Choroid plexus epithelial cell (primary cell): ENCODE measurements at regions not wholly inside any gene's neighbourhood (a gene's known extent, or its start where the extent isn't known, plus 50 kb on each side); places are given as distances from the start of the nearest gene placed in this dataset.

Source experiments
- DNase-seq: peaks from one replicate; pipeline ENCODE4 v3.0.0-alpha.2; 2010; ENCODE audit warnings: low read depth
- H3K4me3 ChIP-seq: 2 replicates; pipeline ENCODE4 v1.5.1; 2011; ENCODE audit warnings: low read depth, mild to moderate bottlenecking, control low read depth, low read length, moderate library complexity
- TF ChIP-seq, protein P1 (sequence below): conservative IDR thresholded peaks from 2 replicates; pipeline ENCODE4 v1.5.1; 2011; ENCODE audit warnings: low read depth, mild to moderate bottlenecking, control low read depth, inconsistent platforms, low read length, moderate library complexity

GRCh38 chr5:92102313-92102712 lies 719.2 kb upstream of the ARRDC3 start:
- H3K4me3 ChIP-seq, result no peak overlapping the region
- DNase-seq, result no peak
- TF ChIP-seq, protein P1, sequence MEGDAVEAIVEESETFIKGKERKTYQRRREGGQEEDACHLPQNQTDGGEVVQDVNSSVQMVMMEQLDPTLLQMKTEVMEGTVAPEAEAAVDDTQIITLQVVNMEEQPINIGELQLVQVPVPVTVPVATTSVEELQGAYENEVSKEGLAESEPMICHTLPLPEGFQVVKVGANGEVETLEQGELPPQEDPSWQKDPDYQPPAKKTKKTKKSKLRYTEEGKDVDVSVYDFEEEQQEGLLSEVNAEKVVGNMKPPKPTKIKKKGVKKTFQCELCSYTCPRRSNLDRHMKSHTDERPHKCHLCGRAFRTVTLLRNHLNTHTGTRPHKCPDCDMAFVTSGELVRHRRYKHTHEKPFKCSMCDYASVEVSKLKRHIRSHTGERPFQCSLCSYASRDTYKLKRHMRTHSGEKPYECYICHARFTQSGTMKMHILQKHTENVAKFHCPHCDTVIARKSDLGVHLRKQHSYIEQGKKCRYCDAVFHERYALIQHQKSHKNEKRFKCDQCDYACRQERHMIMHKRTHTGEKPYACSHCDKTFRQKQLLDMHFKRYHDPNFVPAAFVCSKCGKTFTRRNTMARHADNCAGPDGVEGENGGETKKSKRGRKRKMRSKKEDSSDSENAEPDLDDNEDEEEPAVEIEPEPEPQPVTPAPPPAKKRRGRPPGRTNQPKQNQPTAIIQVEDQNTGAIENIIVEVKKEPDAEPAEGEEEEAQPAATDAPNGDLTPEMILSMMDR, result no peak

- TF ChIP-seq, protein P1, result no peak
- no peak overlapping the region for H3K4me3 ChIP-seq
- no peak for DNase-seq
Measured at GRCh38 chr5:92092239-92092638, 709.1 kb upstream of the ARRDC3 start.

GRCh38 chr5:92086059-92086811 lies 703.1 kb upstream of the ARRDC3 start:
- no peak for DNase-seq
- H3K4me3 ChIP-seq, result no peak overlapping the region
- TF ChIP-seq, protein P1, result no peak

DNA sequence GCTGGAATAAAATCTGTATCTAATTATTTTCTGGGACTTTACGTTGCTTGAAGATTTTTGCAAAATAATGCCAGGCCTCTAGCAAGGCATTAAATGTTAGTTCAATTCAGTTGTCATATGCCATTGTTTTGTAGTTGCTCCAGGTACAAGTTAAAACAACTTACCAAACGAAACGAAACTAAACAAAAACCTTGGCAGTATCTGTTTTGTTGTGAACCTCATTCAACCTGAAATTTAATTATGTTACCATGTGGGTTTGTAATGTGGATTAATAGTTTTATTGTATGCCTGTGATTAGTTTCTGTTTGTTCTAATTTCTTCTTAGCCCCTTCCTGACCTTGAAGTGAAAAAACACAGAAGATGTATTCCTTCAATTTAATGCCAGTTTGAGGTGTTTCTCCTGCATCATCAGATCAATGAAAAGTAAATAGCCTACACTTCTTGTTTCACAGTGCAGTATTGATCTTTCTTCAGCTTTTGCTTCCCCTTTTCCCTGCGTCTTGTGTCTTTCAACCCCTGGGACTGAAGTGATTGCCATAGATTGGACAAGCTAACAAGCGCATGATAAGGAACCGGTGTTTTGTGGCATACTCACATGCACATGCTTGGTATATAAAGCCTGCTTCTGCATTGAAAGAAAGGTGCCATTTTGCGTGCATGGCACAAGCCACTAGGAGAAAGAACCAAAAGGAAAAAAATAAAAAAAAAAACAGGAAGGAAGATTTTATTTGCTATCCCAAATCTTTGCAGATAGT lies 699.0 kb upstream of the ARRDC3 start:
- DNase-seq, result no peak
- no peak overlapping the region for H3K4me3 ChIP-seq
- TF ChIP-seq, protein P1, result no peak

DNA sequence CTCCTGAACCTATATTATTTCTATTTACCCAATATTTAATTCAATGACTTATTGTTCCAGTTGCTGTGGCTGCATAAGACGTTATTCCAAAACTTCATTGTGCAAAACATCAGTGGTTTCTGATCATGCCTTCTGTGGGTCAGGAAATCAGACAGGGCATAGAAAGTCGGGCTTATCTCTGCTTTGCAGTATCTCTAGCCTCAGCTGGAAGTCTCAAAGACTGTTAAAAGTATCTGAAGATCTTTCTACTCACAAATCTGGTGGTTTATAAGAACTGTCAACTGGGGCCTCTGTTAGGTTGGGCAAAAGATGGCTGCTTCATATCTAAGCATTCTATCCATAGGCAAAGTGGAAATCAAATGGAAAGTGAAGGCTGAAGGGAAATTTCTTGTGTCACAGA lies 687.7 kb upstream of the ARRDC3 start:
- H3K4me3 ChIP-seq, result no peak overlapping the region
- TF ChIP-seq, protein P1, result no peak
- no peak for DNase-seq

DNA sequence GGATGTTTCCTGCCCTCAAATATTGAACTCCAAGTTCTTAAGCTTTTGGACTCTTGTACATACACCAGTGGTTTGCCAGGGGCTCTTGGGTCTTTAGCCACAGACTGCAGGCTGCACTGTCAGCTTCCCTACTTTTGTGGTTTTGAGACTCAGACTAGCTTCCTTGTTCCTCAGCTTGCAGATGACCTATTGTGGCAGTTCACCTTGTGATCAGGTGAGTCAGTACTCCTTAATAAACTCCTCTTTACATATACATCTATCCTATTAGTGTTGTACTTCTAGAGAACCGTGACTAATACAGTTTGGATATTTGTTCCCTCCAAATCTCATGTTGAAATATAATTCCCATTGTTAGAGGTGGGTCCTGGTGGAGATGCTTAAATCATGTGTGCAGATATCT lies 681.9 kb upstream of the ARRDC3 start:
- no peak for DNase-seq
- TF ChIP-seq, protein P1, result no peak
- no peak overlapping the region for H3K4me3 ChIP-seq
